HG02870 (cell line): ENCODE measurements at regions not wholly inside any gene's neighbourhood (a gene's known extent, or its start where the extent isn't known, plus 50 kb on each side); places are given as distances from the start of the nearest gene placed in this dataset.
"Not testable (repeated sequence)": the region's sequence is repeated elsewhere in the genome, so short reads cannot be mapped to it uniquely, and the experiment has no call there.

ENCODE experiments used
- ATAC-seq: cut with Tn5 transposase; IDR thresholded peaks from one replicate; pipeline ENCODE4 v1.9.1; 2021; ENCODE audit warnings: mild to moderate bottlenecking, moderate library complexity; ENCODE audit not compliant: unreplicated experiment

DNA sequence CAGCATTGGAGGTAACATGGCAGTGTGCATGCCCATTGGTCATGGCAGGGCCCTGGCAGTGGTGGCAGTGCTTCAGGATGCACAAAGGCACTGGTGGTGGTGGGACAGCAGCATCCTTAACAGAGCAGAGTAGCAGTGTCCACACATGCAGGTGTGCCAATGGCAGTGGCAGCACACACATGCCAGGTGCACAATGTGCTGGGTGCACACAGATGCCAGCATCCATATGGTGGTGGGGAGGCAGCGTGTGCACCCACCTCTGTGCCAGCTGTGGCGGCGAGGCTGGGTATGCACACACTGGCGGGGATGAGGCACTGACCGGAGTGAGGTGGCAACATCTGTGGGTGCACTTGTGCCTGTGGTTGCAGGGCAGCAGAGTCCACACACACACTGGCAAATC, 150.6 kb downstream of the SI start:
- no peak for ATAC-seq

DNA sequence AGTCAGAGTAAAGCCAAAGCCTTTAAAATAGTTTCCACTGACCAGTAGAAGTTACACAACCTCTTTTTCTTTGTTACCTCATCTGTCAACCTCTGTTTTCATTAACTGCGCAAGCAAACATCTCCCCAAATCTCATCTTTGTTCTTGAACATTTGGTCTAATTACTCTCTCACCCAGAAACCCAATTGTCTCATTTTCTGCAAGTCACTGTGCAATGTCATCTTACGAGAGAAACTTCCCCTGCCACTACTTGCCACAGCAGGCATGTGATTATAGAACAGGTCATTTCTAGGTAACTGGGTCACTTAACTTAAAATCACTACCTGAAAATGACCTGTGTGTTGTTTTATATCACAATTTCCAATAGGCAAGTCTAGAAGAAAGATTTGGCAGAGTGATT, 159.4 kb downstream of the SI start:
- no peak for ATAC-seq

DNA sequence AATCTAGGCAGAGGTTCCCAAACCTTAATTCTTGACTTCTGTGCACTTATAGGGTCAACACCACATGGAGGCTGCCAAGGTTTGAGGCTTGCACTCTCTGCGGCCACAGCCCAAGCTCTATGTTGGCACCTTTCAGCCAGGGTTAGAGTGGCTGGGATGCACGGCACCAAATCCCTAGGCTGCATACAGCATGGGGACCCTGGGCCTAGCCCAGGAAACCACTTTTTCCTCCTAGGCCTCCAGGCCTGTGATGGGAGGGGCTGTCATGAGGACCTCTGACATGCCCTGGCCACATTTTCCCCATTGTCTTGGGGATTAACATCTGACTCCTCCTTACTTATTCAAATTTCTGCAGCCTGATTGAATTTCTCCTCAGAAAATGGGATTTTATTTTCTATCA, 165.4 kb downstream of the SI start:
- no peak for ATAC-seq

GRCh38 chr3:164903820-164904451, 174.4 kb downstream of the SI start:
- no peak for ATAC-seq

GRCh38 chr3:164897342-164897741, 181.0 kb downstream of the SI start:
- ATAC-seq, result no peak

DNA sequence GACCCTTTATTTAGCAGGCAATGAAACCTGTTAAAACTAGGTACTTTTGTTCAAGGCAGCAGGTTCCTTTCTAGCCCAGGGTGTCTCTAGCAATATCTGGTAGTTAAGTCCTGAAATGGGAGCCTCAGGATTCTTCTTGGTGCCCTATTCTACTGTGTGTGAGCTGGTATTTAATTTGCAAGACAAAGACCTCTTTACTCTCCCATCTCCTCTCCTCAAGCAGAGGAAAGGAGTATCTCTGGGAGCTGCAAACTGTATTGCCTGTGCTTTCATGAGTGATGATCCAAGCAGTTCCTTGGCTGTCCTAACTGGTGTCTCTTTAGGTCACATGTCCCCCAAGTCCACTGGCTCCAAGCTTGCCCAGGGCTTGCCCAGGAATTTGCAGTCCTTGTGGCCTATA, 188.2 kb downstream of the SI start:
- no peak for ATAC-seq

DNA sequence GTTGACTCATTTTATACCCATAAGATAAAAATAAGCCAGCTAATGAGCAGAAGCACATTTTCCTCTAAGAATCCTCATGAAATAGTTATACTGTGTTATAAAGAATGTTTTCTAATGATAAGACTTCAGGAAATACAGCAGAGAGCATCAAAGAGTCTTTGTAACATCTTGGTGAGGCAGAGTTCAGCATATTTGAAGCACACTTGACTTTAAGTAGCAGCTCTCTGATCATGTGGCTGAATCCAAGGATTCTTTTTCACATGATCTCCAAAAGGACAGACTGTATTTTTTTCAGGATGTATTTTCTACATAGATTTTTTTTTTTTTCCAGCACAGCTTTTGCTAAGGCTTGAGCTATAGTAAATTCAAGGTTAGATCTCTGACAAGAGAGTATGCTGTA, 195.1 kb downstream of the SI start:
- ATAC-seq, result no peak

- no peak for ATAC-seq
Observed at GRCh38 chr3:164879201-164879600, 199.1 kb downstream of the SI start.

DNA sequence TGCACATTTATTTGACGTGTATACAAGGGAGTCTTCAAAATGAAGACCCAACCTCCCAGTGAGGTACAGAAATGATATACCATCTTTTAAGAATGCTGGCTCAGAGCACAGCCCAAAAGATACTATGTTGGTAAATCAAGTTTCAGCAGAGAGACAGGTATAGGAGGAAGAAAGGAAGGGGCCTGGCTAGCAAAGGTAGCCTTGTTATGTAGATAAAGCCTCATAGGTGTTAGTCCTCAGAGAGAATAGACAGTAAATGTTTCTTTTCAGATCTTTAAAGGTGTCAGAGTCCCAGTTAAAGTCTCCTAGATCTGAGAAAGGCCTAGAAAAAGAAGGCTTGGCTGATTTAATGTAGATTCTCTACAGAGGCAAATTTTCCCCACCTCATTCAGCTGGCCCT, 213.8 kb downstream of the SI start:
- ATAC-seq, result no peak

DNA sequence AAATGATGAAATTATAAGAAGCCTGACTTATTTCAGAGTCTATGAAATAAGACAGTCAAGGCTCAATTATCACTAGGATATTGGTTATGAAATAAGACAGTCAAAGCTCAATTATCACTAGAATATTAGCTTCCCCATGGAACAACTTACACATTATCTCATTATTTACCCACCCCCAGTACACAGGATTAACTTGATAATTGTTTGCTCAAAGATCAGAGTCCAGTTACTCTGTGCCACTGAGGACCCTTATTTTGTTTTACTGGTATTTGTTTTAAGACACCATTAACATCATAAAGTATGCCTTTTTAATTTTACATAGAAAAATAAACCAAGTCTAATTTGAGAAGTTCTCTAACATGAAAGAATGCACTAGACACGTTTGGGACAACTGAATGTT, 225.4 kb downstream of the SI start:
- ATAC-seq, result no peak

GRCh38 chr3:164851905-164852304, 226.4 kb downstream of the SI start:
- ATAC-seq, result no peak

DNA sequence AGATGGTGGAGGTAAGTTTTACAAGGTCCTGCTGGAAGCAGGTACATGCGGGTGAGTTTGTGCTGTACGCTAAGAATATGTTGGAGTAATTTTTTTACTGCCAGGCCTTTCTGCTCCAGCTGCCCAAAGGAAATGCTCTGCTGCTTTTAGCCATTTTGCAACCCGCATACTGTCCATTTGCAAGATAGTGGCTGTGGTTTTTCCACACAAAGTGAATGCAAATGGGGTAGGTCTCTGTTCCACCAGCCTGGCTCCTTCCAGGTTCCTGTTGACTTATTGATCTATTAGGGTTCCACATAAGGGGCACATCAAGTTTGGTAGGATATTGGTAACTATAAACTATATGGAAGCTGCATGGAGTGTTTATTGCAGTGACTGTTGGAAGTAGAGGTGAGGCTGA, 227.1 kb downstream of the SI start:
- ATAC-seq, result no peak

GRCh38 chr3:164848923-164849322, 229.4 kb downstream of the SI start:
- no peak for ATAC-seq

DNA sequence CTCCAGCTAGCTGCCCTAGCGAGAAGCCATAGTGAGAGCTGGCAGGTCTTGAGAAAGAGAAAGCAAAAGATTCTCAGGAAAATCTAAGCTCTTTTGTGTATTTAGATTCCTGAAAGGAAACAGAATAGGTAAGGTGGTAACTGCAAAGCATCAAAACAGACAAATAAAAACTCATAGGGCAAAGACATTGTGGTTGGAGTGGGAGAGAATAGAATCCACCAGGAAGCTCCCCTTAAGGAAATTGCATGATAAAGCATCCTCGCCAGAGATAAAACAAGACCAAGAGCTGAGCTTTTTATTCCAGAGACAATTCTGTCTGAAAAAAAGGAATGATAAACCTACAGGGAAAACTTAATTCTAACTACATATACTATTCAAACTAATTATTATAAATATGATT, 232.6 kb downstream of the SI start:
- no peak for ATAC-seq

GRCh38 chr3:164832216-164832615, 246.1 kb downstream of the SI start:
- no peak for ATAC-seq

- no peak for ATAC-seq
Observed at GRCh38 chr3:164818318-164818717, 260.0 kb downstream of the SI start.

GRCh38 chr3:164814106-164814505, 264.2 kb downstream of the SI start:
- no peak for ATAC-seq

GRCh38 chr3:164812042-164812441, 266.3 kb downstream of the SI start:
- no peak for ATAC-seq

- ATAC-seq, result no peak
Observed at GRCh38 chr3:164806188-164806587, 272.1 kb downstream of the SI start.

DNA sequence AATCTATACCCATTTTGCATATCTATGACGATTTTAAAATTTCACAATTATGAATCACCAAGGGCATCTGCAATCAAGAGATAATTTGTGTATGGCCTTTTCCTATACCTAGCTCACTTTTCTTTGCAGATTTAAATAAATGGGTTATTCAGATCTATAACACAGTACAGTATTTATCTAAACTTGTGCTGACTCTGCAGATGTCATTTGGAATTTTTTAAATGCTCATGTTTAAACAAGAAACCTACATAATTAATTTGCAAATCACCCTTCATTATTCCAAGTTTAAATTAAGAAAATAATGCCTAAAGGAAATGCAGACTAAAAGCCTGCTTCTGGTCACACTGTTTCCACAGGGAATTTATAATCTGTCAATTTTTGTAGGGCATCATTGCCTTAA, 284.2 kb downstream of the SI start:
- no peak for ATAC-seq

- ATAC-seq, result no peak
Observed at GRCh38 chr3:164791263-164791662, 287.0 kb downstream of the SI start.

DNA sequence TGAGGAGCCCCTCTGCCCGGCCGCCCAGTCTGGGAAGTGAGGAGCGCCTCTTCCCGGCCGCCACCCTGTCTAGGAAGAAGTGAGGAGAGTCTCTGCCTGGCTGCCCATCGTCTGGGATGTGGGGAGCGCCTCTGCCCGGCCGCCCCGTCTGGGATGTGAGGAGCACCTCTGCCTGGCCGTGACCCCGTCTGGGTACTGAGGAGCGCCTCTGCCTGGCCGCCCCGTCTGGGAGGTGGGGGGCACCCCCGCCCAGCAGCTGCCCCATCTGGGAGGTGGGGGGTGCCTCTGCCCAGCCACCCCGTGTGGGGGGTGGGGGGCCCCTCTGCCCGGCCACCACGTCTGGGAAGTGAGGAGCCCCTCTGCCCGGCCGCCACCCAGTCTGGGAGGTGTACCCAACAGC, 293.9 kb downstream of the SI start:
- not testable (repeated sequence) for ATAC-seq

- ATAC-seq, result no peak
Observed at GRCh38 chr3:164781755-164782154, 296.5 kb downstream of the SI start.

DNA sequence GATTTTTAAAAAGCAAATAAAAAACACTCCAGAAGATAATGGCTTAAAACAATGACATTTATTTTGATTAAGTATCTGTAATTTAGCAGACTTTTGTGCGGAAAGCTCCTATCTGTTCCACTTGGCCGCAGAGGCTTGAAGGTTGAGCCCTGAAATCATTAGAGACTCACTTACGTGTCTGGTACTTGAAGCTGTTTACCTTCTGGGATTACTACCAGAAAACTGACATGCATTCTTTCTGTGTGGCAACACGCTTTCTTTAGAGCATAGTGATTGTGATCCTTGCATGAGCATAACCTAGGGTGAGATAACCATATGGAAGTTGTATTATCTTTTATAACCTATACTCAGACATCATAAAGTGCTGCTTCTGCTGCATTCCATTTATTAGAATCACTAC, 298.5 kb downstream of the SI start:
- ATAC-seq, result no peak
